ENCODE measurements at regions not wholly inside any gene's neighbourhood (a gene's known extent, or its start where the extent isn't known, plus 50 kb on each side); places are given as distances from the start of the nearest gene placed in this dataset.
A peak's percentile ranks its signal among the peaks of the same experiment; 100 is the strongest.

- H3K4me1 ChIP-seq, result no peaks in the 10 kb centered on the region
- no peak for DNase-seq
Measured at GRCh38 chr14:71338153-71338552, 430.9 kb downstream of the PCNX1 start.

GRCh38 chr14:71339650-71340415 is 432.6 kb downstream of the PCNX1 start:
- no peaks in the 10 kb centered on the region for H3K4me1 ChIP-seq
- H3K27me3 ChIP-seq, result no peaks in the 10 kb centered on the region
- no peak for DNase-seq
- no peaks in the 10 kb centered on the region for H3K9me3 ChIP-seq
- no peak overlapping the region for H3K4me3 ChIP-seq
- H3K27ac ChIP-seq, result peak overlapping the region; percentile 41
- H3K9ac ChIP-seq (ENCODE audit: low read depth in 2 of 2, low read length in 2 of 2), result no peak overlapping the region
- intact Hi-C loops (cut with DNase I), result no loop called here
- no peaks in the 10 kb centered on the region for H3K36me3 ChIP-seq
- TF ChIP-seq, protein P1, sequence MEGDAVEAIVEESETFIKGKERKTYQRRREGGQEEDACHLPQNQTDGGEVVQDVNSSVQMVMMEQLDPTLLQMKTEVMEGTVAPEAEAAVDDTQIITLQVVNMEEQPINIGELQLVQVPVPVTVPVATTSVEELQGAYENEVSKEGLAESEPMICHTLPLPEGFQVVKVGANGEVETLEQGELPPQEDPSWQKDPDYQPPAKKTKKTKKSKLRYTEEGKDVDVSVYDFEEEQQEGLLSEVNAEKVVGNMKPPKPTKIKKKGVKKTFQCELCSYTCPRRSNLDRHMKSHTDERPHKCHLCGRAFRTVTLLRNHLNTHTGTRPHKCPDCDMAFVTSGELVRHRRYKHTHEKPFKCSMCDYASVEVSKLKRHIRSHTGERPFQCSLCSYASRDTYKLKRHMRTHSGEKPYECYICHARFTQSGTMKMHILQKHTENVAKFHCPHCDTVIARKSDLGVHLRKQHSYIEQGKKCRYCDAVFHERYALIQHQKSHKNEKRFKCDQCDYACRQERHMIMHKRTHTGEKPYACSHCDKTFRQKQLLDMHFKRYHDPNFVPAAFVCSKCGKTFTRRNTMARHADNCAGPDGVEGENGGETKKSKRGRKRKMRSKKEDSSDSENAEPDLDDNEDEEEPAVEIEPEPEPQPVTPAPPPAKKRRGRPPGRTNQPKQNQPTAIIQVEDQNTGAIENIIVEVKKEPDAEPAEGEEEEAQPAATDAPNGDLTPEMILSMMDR (IDR thresholded peaks at IDR 0.05), result no peak

More at GRCh38 chr14:71338153-71338552, 430.9 kb downstream of the PCNX1 start:
- Histone ChIP-seq H3K36me3 (no peaks in the 10 kb centered on the region), H3K9me3 (no peaks in the 10 kb centered on the region), H3K9ac (ENCODE audit: low read depth in 2 of 2, low read length in 2 of 2) (no peak overlapping the region), H3K27ac (no peak overlapping the region), H3K4me3 (no peak overlapping the region), H3K27me3 (no peaks in the 10 kb centered on the region)
- intact Hi-C loops (cut with DNase I), result no loop called here
- TF ChIP-seq, protein P1 (IDR thresholded peaks at IDR 0.05), result no peak

GRCh38 chr14:71341156-71341555 is 433.9 kb downstream of the PCNX1 start:
- no peak for DNase-seq
- Histone ChIP-seq H3K27ac (no peak overlapping the region), H3K4me1 (no peaks in the 10 kb centered on the region), H3K9ac (ENCODE audit: low read depth in 2 of 2, low read length in 2 of 2) (no peak overlapping the region), H3K27me3 (no peaks in the 10 kb centered on the region), H3K4me3 (no peak overlapping the region), H3K9me3 (no peaks in the 10 kb centered on the region), H3K36me3 (no peaks in the 10 kb centered on the region)
- intact Hi-C loops (cut with DNase I), result no loop called here
- TF ChIP-seq, protein P1 (IDR thresholded peaks at IDR 0.05), result no peak

DNA sequence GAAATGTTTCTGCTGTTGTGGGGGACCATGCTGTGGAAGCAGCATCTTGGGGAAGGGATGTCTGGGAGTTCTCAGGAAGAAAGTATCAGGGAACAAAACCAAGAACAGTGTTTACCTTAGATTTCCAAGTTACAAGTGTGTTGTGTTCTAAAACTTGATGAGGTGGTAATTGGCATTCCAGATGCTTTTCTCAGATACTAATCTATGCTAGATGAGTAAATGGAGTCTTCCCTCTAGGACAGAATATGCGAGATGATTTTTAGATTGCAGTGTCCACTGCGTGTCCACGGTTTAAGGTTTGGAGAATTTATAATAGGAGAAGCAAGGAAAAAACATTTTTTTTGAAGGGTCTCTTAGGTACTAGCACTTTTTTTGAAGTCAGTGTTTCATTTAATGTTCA is 436.5 kb downstream of the PCNX1 start:
- Histone ChIP-seq H3K4me1 (no peaks in the 10 kb centered on the region), H3K27ac (no peak overlapping the region), H3K9me3 (no peaks in the 10 kb centered on the region), H3K36me3 (no peaks in the 10 kb centered on the region), H3K27me3 (no peaks in the 10 kb centered on the region), H3K4me3 (no peak overlapping the region), H3K9ac (ENCODE audit: low read depth in 2 of 2, low read length in 2 of 2) (no peak overlapping the region)
- intact Hi-C loops (cut with DNase I), result no loop called here
- DNase-seq, result no peak
- TF ChIP-seq, protein P1 (IDR thresholded peaks at IDR 0.05), result no peak

GRCh38 chr14:71344506-71344905 is 437.2 kb downstream of the PCNX1 start:
- Histone ChIP-seq H3K9ac (ENCODE audit: low read depth in 2 of 2, low read length in 2 of 2) (no peak overlapping the region), H3K4me3 (no peak overlapping the region), H3K9me3 (no peaks in the 10 kb centered on the region), H3K27ac (no peak overlapping the region), H3K4me1 (no peaks in the 10 kb centered on the region), H3K36me3 (no peaks in the 10 kb centered on the region), H3K27me3 (no peaks in the 10 kb centered on the region)
- no peak for DNase-seq
- TF ChIP-seq, protein P1 (IDR thresholded peaks at IDR 0.05), result no peak
- intact Hi-C loops (cut with DNase I), result no loop called here

All from colonic mucosa (tissue), 4 donors.